PC-9 (cell line): ENCODE measurements at regions not wholly inside any gene's neighbourhood (a gene's known extent, or its start where the extent isn't known, plus 50 kb on each side); places are given as distances from the start of the nearest gene placed in this dataset.
"Not testable (repeated sequence)": the region's sequence is repeated elsewhere in the genome, so short reads cannot be mapped to it uniquely, and the experiment has no call there.

ENCODE experiments used
- BruUV-seq: library from RNA; stranded (reverse); fragments of 400-500 nt; replicated peaks from 2 replicates; lab custom pipeline; 2021; lab: Mats Ljungman, UMichigan
- CTCF ChIA-PET: fragments of 300-600 bp; sonication (Branson Sonifier 250); formaldehyde crosslinking; loops from one replicate; lab custom pipeline; 2022; ENCODE audit warnings: antibody characterized with exemption; lab: Charles Lee
- POLR2A ChIA-PET: fragments of 300-600 bp; sonication (Branson Sonifier 250); formaldehyde crosslinking; loops from one replicate; lab custom pipeline; 2022; ENCODE audit warnings: antibody characterized with exemption; ENCODE audit not compliant: unreplicated experiment; lab: Charles Lee
- DNase-seq, 2 experiments: peaks; one replicate each; pipeline versions ENCODE4 v3.0.0 to v3.0.0-alpha.2; 2015 to 2022; ENCODE audit warnings: mixed read lengths in 1 of 2
- H2AFZ ChIP-seq: fragments of 200-600 bp; sonication (generic); 2 replicates; pipeline ENCODE4 v1.8.1; 2017; ENCODE audit warnings: antibody characterized with exemption
- H3F3A ChIP-seq: fragments of 200-600 bp; sonication (generic); 2 replicates; pipeline ENCODE4 v1.8.1; 2017; ENCODE audit warnings: antibody characterized with exemption, mild to moderate bottlenecking, low read depth; ENCODE audit not compliant: insufficient read depth
- H3K27ac ChIP-seq: fragments of 200-600 bp; sonication (generic); 2 replicates; pipeline ENCODE4 v1.6.1; 2016; ENCODE audit warnings: mixed run types
- H3K27me3 ChIP-seq: fragments of 200-600 bp; sonication (generic); 2 replicates; pipeline ENCODE4 v1.6.1; 2016; ENCODE audit warnings: low read depth, mixed run types; ENCODE audit not compliant: insufficient read depth
- H3K36me3 ChIP-seq: fragments of 200-600 bp; sonication (generic); 2 replicates; pipeline ENCODE4 v1.6.1; 2016; ENCODE audit warnings: low read depth, mixed run types
- H3K4me1 ChIP-seq: fragments of 200-600 bp; sonication (generic); replicated peaks from 2 replicates; pipeline ENCODE4 v1.6.1; 2016; ENCODE audit warnings: mixed run types; ENCODE audit not compliant: insufficient read depth
- H3K4me2 ChIP-seq: fragments of 200-600 bp; sonication (generic); 2 replicates; pipeline ENCODE4 v1.6.1; 2017; ENCODE audit warnings: mixed run types
- H3K4me3 ChIP-seq: fragments of 200-600 bp; sonication (generic); 2 replicates; pipeline ENCODE4 v1.6.1; 2016; ENCODE audit warnings: mixed run types
- H3K79me2 ChIP-seq: fragments of 200-600 bp; sonication (generic); 2 replicates; pipeline ENCODE4 v1.6.1; 2017; ENCODE audit warnings: low read depth, mixed run types
- H3K9me2 ChIP-seq: fragments of 200-600 bp; sonication (generic); 2 replicates; pipeline ENCODE4 v1.8.1; 2017; ENCODE audit warnings: mild to moderate bottlenecking; ENCODE audit not compliant: insufficient read depth
- H3K9me3 ChIP-seq: fragments of 200-600 bp; sonication (generic); 2 replicates; pipeline ENCODE4 v1.8.1; 2016; ENCODE audit warnings: low read depth; ENCODE audit not compliant: insufficient read depth
- H4K20me1 ChIP-seq: fragments of 200-600 bp; sonication (generic); 2 replicates; pipeline ENCODE4 v1.8.1; 2017; ENCODE audit not compliant: insufficient read depth
- CTCF ChIP-seq: fragments of 200-600 bp; sonication (generic); conservative IDR thresholded peaks from 2 replicates; pipeline ENCODE4 v1.6.1; 2017; ENCODE audit warnings: mixed run types, antibody characterized with exemption, mild to moderate bottlenecking, moderate library complexity
- EZH2 ChIP-seq: fragments of 200-600 bp; sonication (generic); IDR thresholded peaks from 2 replicates; pipeline ENCODE4 v1.8.0; 2017; ENCODE audit warnings: antibody characterized with exemption, low read depth
- intact Hi-C: fragments of 100-400 bp; cut with micrococcal nuclease; formaldehyde crosslinking; loops from one replicate; pipeline ENCODE4 v1.10.0; 2022; ENCODE audit not compliant: unreplicated experiment

GRCh38 chr6:135624402-135625295 is 127.1 kb upstream of the AHI1 start:
- H3K27ac ChIP-seq, result no peak overlapping the region
- peak in 1 of 2 experiments; percentile 16 for DNase-seq
- TF ChIP-seq CTCF (no peak), EZH2 (no peak)
- peaks cover 3% of the 10 kb centered on the region; the same call in 1 of the 2 replicates for H3K9me3 ChIP-seq
- CTCF ChIA-PET, result no interaction called here
- no peaks in the 10 kb centered on the region for H3K27me3 ChIP-seq
- no peak overlapping the region for H3K4me3 ChIP-seq
- H3K79me2 ChIP-seq, result no peaks in the 10 kb centered on the region
- POLR2A ChIA-PET, result no interaction called here
- H3K4me1 ChIP-seq, result no peaks in the 10 kb centered on the region
- H3K36me3 ChIP-seq, result no peaks in the 10 kb centered on the region
- no peak overlapping the region for H2AFZ ChIP-seq
- H3F3A ChIP-seq, result no peaks in the 10 kb centered on the region
- intact Hi-C loops, result no loop called here
- H4K20me1 ChIP-seq, result no peaks in the 10 kb centered on the region; the same call in 1 of the 2 replicates
- BruUV-seq, result no TSS peak
- H3K4me2 ChIP-seq, result no peak overlapping the region
- H3K9me2 ChIP-seq, result no peaks in the 10 kb centered on the region

GRCh38 chr6:135626001-135626400 is 128.5 kb upstream of the AHI1 start:
- DNase-seq, intact Hi-C loops, H2AFZ ChIP-seq, H4K20me1 ChIP-seq, CTCF ChIA-PET, H3F3A ChIP-seq, H3K4me1 ChIP-seq, H3K4me2 ChIP-seq, BruUV-seq, H3K36me3 ChIP-seq, POLR2A ChIA-PET, H3K79me2 ChIP-seq, H3K9me2 ChIP-seq, H3K9me3 ChIP-seq, H3K4me3 ChIP-seq, H3K27ac ChIP-seq, H3K27me3 ChIP-seq: not testable (repeated sequence)

GRCh38 chr6:135627092-135627715 is 129.7 kb upstream of the AHI1 start:
- CTCF ChIA-PET, result no interaction called here
- no peak for DNase-seq
- Histone ChIP-seq H3K4me1 (no peaks in the 10 kb centered on the region), H3K79me2 (no peaks in the 10 kb centered on the region), H3K36me3 (no peaks in the 10 kb centered on the region), H3K27ac (no peak overlapping the region), H3K9me3 (peaks cover 3% of the 10 kb centered on the region; the same call in 1 of the 2 replicates), H3K9me2 (no peaks in the 10 kb centered on the region), H2AFZ (no peak overlapping the region), H3K4me3 (no peak overlapping the region), H3K27me3 (no peaks in the 10 kb centered on the region), H3F3A (no peaks in the 10 kb centered on the region; the same call in 1 of the 2 replicates), H4K20me1 (no peaks in the 10 kb centered on the region; the same call in 1 of the 2 replicates), H3K4me2 (no peak overlapping the region)
- POLR2A ChIA-PET, result no interaction called here
- BruUV-seq, result no TSS peak
- intact Hi-C loops, result no loop called here
- TF ChIP-seq CTCF (no peak), EZH2 (no peak)
